ENCODE measurements at regions not wholly inside any gene's neighbourhood (a gene's known extent, or its start where the extent isn't known, plus 50 kb on each side); places are given as distances from the start of the nearest gene placed in this dataset.
"Not testable (repeated sequence)": the region's sequence is repeated elsewhere in the genome, so short reads cannot be mapped to it uniquely, and the experiment has no call there.

DNA sequence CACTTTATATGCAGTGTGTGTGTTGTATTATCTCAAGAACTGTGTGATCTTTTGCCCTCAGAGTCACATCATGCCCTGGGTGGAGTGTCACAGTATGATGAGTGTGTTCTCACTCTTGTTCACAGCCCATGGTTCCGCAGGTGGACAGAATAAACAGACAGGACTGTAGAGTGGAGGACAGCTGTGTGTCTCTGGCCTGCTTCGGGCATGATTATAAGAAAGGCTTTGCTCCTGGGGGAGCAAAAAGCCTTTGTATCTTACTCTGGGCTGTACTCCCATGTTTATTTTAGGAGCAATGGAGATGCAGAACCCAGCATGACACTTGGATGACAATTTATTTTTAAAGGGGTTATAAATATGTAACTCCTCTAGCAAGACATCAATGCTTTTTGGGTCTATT is 371.7 kb upstream of the MEX3C start:
- TF ChIP-seq, protein P1, sequence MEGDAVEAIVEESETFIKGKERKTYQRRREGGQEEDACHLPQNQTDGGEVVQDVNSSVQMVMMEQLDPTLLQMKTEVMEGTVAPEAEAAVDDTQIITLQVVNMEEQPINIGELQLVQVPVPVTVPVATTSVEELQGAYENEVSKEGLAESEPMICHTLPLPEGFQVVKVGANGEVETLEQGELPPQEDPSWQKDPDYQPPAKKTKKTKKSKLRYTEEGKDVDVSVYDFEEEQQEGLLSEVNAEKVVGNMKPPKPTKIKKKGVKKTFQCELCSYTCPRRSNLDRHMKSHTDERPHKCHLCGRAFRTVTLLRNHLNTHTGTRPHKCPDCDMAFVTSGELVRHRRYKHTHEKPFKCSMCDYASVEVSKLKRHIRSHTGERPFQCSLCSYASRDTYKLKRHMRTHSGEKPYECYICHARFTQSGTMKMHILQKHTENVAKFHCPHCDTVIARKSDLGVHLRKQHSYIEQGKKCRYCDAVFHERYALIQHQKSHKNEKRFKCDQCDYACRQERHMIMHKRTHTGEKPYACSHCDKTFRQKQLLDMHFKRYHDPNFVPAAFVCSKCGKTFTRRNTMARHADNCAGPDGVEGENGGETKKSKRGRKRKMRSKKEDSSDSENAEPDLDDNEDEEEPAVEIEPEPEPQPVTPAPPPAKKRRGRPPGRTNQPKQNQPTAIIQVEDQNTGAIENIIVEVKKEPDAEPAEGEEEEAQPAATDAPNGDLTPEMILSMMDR (IDR thresholded peaks at IDR 0.05), result no peak
- no peaks in the 10 kb centered on the region for H3K9me3 ChIP-seq
- no peak overlapping the region for H3K27ac ChIP-seq
- no peaks in the 10 kb centered on the region for H3K36me3 ChIP-seq
- no peak overlapping the region for H3K4me3 ChIP-seq
- H3K27me3 ChIP-seq (replicated peaks; ENCODE audit: insufficient read depth), result no peaks in the 10 kb centered on the region
- no peak for DNase-seq (ENCODE audit: low spot score)
- no peaks in the 10 kb centered on the region for H3K4me1 ChIP-seq (ENCODE audit: control insufficient read depth in 1 of 2, low read depth in 2 of 2)
- ATAC-seq (ENCODE audit: insufficient number of reproducible peaks, low FRiP score, low read depth), result no peak

DNA sequence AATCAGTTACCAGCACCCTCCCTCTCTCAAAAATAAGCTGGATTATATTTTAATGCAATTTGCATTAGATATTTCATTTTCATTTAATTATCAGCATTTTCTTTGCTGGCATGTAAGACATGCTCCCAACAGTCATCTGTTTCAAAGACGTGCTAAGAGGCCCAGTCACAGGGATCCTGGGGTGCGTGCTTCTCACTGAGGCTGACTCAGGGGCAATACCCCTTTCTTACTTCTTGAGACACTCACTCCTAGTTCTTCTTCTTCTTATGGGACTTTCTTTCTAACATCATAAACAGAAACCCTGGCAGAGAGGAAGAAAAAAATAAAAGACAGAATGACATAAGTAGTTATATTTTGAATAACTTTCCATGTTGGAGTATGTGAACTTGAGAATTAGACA is 372.1 kb upstream of the MEX3C start:
- no peak for DNase-seq (ENCODE audit: low spot score)
- TF ChIP-seq, protein P1 (IDR thresholded peaks at IDR 0.05), result no peak
- Histone ChIP-seq H3K36me3 (no peaks in the 10 kb centered on the region), H3K27me3 (replicated peaks; ENCODE audit: insufficient read depth) (no peaks in the 10 kb centered on the region), H3K4me3 (no peak overlapping the region), H3K4me1 (ENCODE audit: control insufficient read depth in 1 of 2, low read depth in 2 of 2) (no peaks in the 10 kb centered on the region), H3K27ac (no peak overlapping the region), H3K9me3 (no peaks in the 10 kb centered on the region)
- ATAC-seq (ENCODE audit: insufficient number of reproducible peaks, low FRiP score, low read depth), result no peak

DNA sequence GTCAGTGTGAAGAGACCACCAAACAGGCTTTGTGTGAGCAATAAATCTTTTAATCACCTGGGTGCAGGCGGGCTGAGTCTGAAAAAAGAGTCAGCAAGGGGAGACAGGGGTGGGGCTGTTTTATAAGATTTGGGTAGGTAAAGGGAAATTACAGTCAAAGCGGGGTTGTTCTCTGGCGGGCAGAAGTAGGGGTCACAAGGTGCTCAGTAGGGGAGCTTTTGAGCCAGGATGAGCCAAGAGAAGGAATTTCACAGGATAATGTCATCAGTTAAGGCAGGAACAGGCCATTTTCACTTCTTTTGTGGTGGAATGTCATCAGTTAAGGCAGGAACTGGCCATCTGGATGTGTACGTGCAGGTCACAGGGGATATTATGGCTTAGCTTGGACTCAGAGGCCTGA is 372.6 kb upstream of the MEX3C start:
- not testable (repeated sequence) for H3K4me1 ChIP-seq (ENCODE audit: control insufficient read depth in 1 of 2, low read depth in 2 of 2); ATAC-seq (ENCODE audit: insufficient number of reproducible peaks, low FRiP score, low read depth); H3K4me3 ChIP-seq; H3K27ac ChIP-seq; H3K36me3 ChIP-seq; DNase-seq (ENCODE audit: low spot score); H3K9me3 ChIP-seq; H3K27me3 ChIP-seq (replicated peaks; ENCODE audit: insufficient read depth)

DNA sequence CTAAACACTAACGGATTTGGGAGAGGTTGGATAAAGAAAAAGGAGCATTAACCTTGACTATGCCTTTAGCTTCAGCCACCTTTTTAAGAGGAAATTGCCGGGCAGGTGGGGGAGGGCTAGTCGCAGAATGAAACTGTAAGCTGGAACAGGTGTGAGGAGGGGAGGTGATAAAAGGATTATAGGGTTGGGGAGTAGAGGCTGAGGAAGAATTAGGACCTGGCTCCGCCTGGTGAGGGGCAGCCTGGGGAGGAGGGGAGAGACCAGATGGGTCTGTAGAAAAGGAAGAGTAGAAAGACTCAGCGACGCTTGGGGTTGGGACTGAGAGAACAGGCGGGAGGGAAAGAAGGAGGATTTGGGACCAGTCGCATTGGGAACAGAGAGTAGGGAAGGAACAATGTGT is 376.4 kb upstream of the MEX3C start:
- not testable (repeated sequence) for H3K36me3 ChIP-seq; ATAC-seq (ENCODE audit: insufficient number of reproducible peaks, low FRiP score, low read depth); H3K4me3 ChIP-seq; H3K9me3 ChIP-seq; H3K27me3 ChIP-seq (replicated peaks; ENCODE audit: insufficient read depth); H3K4me1 ChIP-seq (ENCODE audit: control insufficient read depth in 1 of 2, low read depth in 2 of 2); H3K27ac ChIP-seq; DNase-seq (ENCODE audit: low spot score)

DNA sequence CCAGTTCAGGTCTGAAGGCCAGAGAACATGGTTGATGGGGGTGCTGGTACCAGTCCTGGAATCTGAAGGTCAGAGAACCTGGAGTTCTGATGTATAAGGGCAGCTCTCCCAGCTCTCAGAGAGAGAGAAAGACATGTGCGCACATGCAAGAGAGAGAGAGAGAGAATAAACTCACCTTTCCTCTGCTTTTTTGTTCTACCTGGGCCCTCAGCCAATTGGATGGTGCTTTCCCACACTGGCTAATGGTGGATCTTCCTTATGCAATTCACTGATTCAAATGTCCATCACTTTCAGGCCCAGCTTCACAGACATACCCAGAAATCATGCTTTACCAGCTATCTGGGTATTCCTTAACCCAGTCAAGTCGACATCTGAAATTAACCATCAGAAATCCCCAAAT is 377.7 kb upstream of the MEX3C start:
- no peak for ATAC-seq (ENCODE audit: insufficient number of reproducible peaks, low FRiP score, low read depth)

DNA sequence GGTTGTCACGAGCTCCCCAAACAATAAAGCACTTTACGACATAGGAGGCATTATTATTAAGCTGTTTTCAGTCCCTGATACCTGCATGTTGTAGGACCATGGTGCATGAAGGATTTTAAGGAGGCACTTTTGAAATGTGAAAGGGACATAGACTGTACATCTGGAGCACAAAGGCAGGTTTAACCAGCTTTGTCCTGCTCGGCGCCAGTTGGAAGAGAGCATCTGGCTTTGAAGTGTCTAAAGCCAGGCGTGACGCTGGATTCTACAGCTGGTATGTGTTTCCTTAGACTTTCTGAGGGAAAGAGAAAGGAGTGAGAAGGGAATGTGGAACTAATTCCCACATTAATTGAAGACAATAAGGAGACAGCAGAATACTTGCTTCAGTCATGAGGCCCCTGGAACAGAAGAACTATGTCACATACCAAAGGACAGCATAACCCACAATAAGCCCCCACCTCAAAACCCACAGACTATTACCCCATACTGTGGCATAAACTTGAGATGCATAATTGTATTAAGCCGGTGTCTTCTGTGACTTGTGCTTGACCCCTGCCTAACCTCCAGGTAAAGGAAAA is 381.0 kb upstream of the MEX3C start:
- Histone ChIP-seq H3K27me3 (replicated peaks; ENCODE audit: insufficient read depth) (no peaks in the 10 kb centered on the region), H3K36me3 (no peaks in the 10 kb centered on the region), H3K4me1 (ENCODE audit: control insufficient read depth in 1 of 2, low read depth in 2 of 2) (no peaks in the 10 kb centered on the region), H3K27ac (no peak overlapping the region), H3K4me3 (no peak overlapping the region), H3K9me3 (no peaks in the 10 kb centered on the region)
- TF ChIP-seq, protein P1 (IDR thresholded peaks at IDR 0.05), result no peak
- ATAC-seq (ENCODE audit: insufficient number of reproducible peaks, low FRiP score, low read depth) (no peak), DNase-seq (ENCODE audit: low spot score) (no peak)

More for the DNA sequence above, 377.7 kb upstream of the MEX3C start:
- Histone ChIP-seq H3K4me3 (no peak overlapping the region), H3K27me3 (replicated peaks; ENCODE audit: insufficient read depth) (no peaks in the 10 kb centered on the region), H3K36me3 (no peaks in the 10 kb centered on the region), H3K27ac (no peak overlapping the region), H3K9me3 (no peaks in the 10 kb centered on the region), H3K4me1 (ENCODE audit: control insufficient read depth in 1 of 2, low read depth in 2 of 2) (no peaks in the 10 kb centered on the region)
- TF ChIP-seq, protein P1 (IDR thresholded peaks at IDR 0.05), result no peak
- no peak for DNase-seq (ENCODE audit: low spot score)

Measured in thoracic aorta (tissue), 2 donors.